Stomach (tissue), 8 donors: ENCODE measurements at regions not wholly inside any gene's neighbourhood (a gene's known extent, or its start where the extent isn't known, plus 50 kb on each side); places are given as distances from the start of the nearest gene placed in this dataset.
A peak's percentile ranks its signal among the peaks of the same experiment; 100 is the strongest.
"Not testable (repeated sequence)": the region's sequence is repeated elsewhere in the genome, so short reads cannot be mapped to it uniquely, and the experiment has no call there.

ENCODE experiments used
- DNase-seq, 2 donors: peaks; one replicate each; pipeline versions ENCODE4 v3.0.0 to v3.0.0-alpha.2; 2013 to 2019
- H3K27ac ChIP-seq, 5 donors: fragments of 200-600 bp in 4 of 5; sonication (generic) in 4 of 5; one replicate each; pipeline ENCODE4 v1.5.1; 2013 to 2019; ENCODE audit warnings: mild to moderate bottlenecking in 1 of 5, moderate library complexity in 1 of 5
- H3K27me3 ChIP-seq, 3 donors: fragments of 200-600 bp; sonication (generic); one replicate each; pipeline ENCODE4 v1.5.1; 2017 to 2019; ENCODE audit warnings: mixed run types in 1 of 3
- H3K36me3 ChIP-seq, 4 donors: fragments of 200-600 bp; sonication (generic); 1 replicate in 3 of 4; 2 replicates in 1 of 4; pipeline ENCODE4 v1.5.1; 2016 to 2019
- H3K4me1 ChIP-seq, 4 donors: fragments of 200-600 bp; sonication (generic); one replicate each; pipeline ENCODE4 v1.5.1; 2016 to 2019
- H3K4me3 ChIP-seq, 4 donors: fragments of 200-600 bp; sonication (generic) in 3 of 4; one replicate each; pipeline ENCODE4 v1.5.1; 2016 to 2019; ENCODE audit warnings: mild to moderate bottlenecking in 1 of 4
- H3K9me3 ChIP-seq, 4 donors: fragments of 200-600 bp; sonication (generic); one replicate each; pipeline ENCODE4 v1.5.1; 2016 to 2019
- POLR2A ChIP-seq, 4 donors: fragments of 450-650 bp; IDR thresholded peaks; one replicate each; pipeline ENCODE4 v1.6.1; 2016; ENCODE audit warnings: antibody characterized with exemption in 4 of 4, control low read depth in 2 of 4, mild to moderate bottlenecking in 1 of 4, moderate library complexity in 1 of 4
- POLR2AphosphoS5 ChIP-seq, 3 donors: sonication (generic); formaldehyde crosslinking; IDR thresholded peaks; one replicate each; pipeline ENCODE4 v1.6.1; 2016; ENCODE audit warnings: antibody characterized with exemption in 3 of 3
- WGBS, 5 donors: extraction: QIAGEN DNeasy Blood & Tissue Kit in 3 of 5; methylation state at CpG; one replicate each; pipeline versions ENCODE4 v1.1.5 to v1.1.7; 2013 to 2018; 5-methylcytosine and 5-hydroxymethylcytosine counted together
- intact Hi-C: fragments of 100-400 bp; cut with DNase I; formaldehyde crosslinking; loops from one replicate; pipeline ENCODE4 v1.15.1; 2023; ENCODE audit warnings: low total_unique reads
- donor health status: healthy with polysubstance abuse.
- donor health status: Bipolar disorder and iron deficiency.
- donor health status: healthy.

GRCh38 chr7:65770473-65771225, 102.2 kb upstream of the VKORC1L1 start:
- H3K27ac ChIP-seq: peak overlapping the region; percentile 90 to 94 (median 92)
- WGBS, 5 donors: 2 to 10% (median 3%) methylated on average over 12 to 44 of the region's 44 CpGs

GRCh38 chr7:65771226-65771569, 101.7 kb upstream of the VKORC1L1 start:
- peak overlapping the region; percentile 70 to 81 (median 74) for H3K4me3 ChIP-seq
- H3K9me3 ChIP-seq, H3K27me3 ChIP-seq, intact Hi-C loops, DNase-seq, H3K36me3 ChIP-seq: not testable (repeated sequence)
- WGBS, 5 donors: 88 to 93% (median 92%) methylated on average over 17 of the region's 17 CpGs
- H3K27ac ChIP-seq: peak overlapping the region; percentile 78 to 94 (median 91)
- H3K4me1 ChIP-seq: peaks cover 4 to 14% (median 11%) of the 10 kb centered on the region in 4 donors

More at GRCh38 chr7:65770473-65771225, 102.2 kb upstream of the VKORC1L1 start:
- H3K36me3 ChIP-seq, intact Hi-C loops, H3K9me3 ChIP-seq, H3K27me3 ChIP-seq: not testable (repeated sequence)
- peak overlapping the region; percentile 70 to 81 (median 74) for H3K4me3 ChIP-seq
- peak; percentile 97 to 98 for DNase-seq
- peak; percentile 60 to 81 (median 75) for TF ChIP-seq POLR2AphosphoS5 (IDR thresholded peaks at IDR 0.05)
- peak in 1 of 4 donors; percentile 47 for TF ChIP-seq POLR2A (IDR thresholded peaks at IDR 0.05)
- H3K4me1 ChIP-seq: peaks cover 4 to 14% (median 11%) of the 10 kb centered on the region in 4 donors

DNA sequence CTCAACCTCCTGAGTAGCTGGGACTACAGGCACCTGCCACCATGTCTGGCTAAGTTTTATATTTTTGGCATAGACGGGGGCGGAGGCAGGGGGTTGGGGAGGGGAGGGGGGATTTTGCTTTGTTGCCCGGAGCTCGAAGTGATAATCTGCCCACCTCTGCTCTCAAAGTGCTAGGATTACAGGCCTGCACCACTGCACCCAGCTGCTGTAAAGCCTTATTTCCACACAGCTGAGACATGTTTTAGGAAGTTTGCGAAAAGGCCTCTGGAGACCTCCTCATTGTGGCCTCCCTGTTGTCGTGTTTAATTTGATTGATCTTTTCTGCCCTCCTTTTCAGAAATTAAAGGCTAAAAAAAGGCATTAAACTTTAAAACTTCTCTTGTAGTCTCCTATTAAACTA, 96.2 kb upstream of the VKORC1L1 start:
- H3K4me3 ChIP-seq, H3K9me3 ChIP-seq, H3K27ac ChIP-seq, H3K4me1 ChIP-seq, intact Hi-C loops, H3K36me3 ChIP-seq, DNase-seq, H3K27me3 ChIP-seq: not testable (repeated sequence)
- 64 to 83% (median 80%) methylated on average over 6 of the region's 6 CpGs for WGBS, 5 donors

DNA sequence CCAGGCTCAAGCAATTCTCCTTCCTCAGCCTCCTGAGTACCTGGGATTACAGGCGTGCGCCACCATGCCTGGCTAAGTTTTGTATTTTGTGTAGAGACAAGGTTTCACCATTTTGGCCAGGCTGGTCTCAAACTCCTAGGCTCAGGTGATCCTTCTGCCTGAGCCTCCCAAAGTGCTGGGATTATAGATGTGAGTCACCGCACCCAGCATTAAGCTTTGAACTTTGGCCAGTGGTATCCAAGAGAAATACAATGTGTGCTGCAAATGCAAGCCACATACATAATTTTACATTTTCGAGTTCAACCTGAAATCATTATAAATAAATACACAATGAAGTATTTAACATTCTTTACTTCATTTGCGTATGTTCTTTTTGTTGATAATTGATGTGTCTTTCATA, 82.9 kb upstream of the VKORC1L1 start:
- H3K36me3 ChIP-seq, H3K27ac ChIP-seq, H3K27me3 ChIP-seq, H3K4me1 ChIP-seq, H3K9me3 ChIP-seq, DNase-seq, H3K4me3 ChIP-seq, intact Hi-C loops: not testable (repeated sequence)
- WGBS, 5 donors: 93 to 99% (median 96%) methylated on average over 5 of the region's 5 CpGs

GRCh38 chr7:65791788-65792187, 81.1 kb upstream of the VKORC1L1 start:
- H3K4me1 ChIP-seq, H3K27ac ChIP-seq, DNase-seq, H3K4me3 ChIP-seq, H3K27me3 ChIP-seq, H3K36me3 ChIP-seq, H3K9me3 ChIP-seq, intact Hi-C loops: not testable (repeated sequence)
- whole genome bisulfite sequencing, 5 donors: 52 to 71% (median 57%) methylated on average over 1 of the region's 1 CpG

DNA sequence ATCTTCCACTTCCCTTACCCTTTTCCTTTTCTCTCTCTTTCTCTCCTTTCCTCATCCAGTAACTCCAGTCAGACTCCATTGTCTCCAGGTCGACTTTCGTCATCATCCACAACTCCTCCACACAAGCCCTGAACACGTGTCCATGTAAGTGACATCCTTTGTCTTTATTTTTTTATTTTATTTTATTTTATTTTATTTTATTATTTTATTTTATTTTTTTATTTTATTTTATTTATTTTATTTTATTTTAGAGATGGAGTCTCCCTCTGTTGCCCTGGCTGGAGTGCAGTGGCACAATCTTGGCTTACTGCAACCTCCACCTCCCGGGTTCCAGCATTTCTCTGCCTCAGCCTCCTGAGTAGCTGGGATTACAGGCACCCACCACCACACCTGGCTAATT, 80.1 kb upstream of the VKORC1L1 start:
- DNase-seq, H3K27me3 ChIP-seq, H3K36me3 ChIP-seq, H3K27ac ChIP-seq, H3K9me3 ChIP-seq, intact Hi-C loops, H3K4me1 ChIP-seq, H3K4me3 ChIP-seq: not testable (repeated sequence)
- WGBS, 5 donors: 92 to 98% (median 94%) methylated on average over 4 of the region's 4 CpGs

DNA sequence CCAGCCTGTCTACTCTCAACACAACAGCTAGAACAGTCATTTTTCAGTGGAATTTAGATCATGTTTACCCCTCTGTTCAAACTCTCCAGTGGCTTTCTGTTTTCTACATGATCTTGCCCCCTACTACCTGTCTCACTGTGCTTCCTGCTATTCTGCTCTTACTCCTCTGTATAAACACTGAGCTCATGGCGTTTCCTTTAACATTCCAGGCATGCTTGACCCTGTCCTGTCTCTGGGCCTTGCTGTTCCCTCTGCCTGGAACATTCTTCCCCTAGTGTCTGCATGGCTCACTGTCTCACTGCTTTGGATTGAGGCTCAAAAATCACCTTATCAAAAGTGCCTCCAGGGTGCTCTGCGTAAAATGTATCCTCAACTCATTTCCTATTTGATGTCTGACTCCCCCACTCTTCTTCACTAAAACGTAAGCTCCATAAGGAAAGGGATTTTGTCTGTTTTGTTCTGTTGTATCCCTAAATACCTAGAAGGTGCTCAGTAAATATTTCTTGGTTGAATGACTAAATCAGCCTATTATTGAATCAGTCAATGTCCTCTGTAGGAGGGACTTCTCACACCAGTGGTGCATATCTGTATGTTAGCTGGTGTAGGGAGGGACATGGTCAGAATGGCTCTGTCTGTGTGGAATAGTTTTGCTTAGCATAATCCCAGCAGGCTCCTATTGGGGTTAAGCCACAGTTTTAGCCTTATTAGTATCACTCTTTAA, 78.0 kb upstream of the VKORC1L1 start:
- DNase-seq, H3K36me3 ChIP-seq, intact Hi-C loops, H3K27me3 ChIP-seq, H3K4me1 ChIP-seq, H3K27ac ChIP-seq, H3K4me3 ChIP-seq, H3K9me3 ChIP-seq: not testable (repeated sequence)
- WGBS, 5 donors: 70 to 77% (median 74%) methylated on average over 3 of the region's 3 CpGs

GRCh38 chr7:65795392-65795716, 77.5 kb upstream of the VKORC1L1 start:
- H3K36me3 ChIP-seq, H3K27ac ChIP-seq, H3K9me3 ChIP-seq, H3K4me1 ChIP-seq, H3K4me3 ChIP-seq, intact Hi-C loops, H3K27me3 ChIP-seq, DNase-seq: not testable (repeated sequence)
- WGBS, 5 donors: 79 to 93% (median 88%) methylated on average over 4 of the region's 4 CpGs
